Calu3 (cell line): ENCODE measurements at regions not wholly inside any gene's neighbourhood (a gene's known extent, or its start where the extent isn't known, plus 50 kb on each side); places are given as distances from the start of the nearest gene placed in this dataset.

ENCODE experiments used
- BruUV-seq: library from RNA; stranded (reverse); fragments of 400-500 nt; replicated peaks from 2 replicates; lab custom pipeline; 2021; lab: Mats Ljungman, UMichigan
- CTCF ChIA-PET: fragments of 300-600 bp; sonication (Branson Sonifier 250); formaldehyde crosslinking; loops from one replicate; lab custom pipeline; 2022; ENCODE audit warnings: antibody characterized with exemption; lab: Charles Lee
- DNase-seq: peaks from one replicate; pipeline ENCODE4 v3.0.0; 2022
- H3K27ac Mint-ChIP-seq: one replicate; pipeline ENCODE4 v1.8.0; 2022; ENCODE audit warnings: mixed read lengths; ENCODE audit not compliant: unreplicated experiment
- H3K27me3 Mint-ChIP-seq: one replicate; pipeline ENCODE4 v1.8.0; 2022; ENCODE audit warnings: mixed read lengths; ENCODE audit not compliant: unreplicated experiment
- H3K36me3 Mint-ChIP-seq: one replicate; pipeline ENCODE4 v1.8.0; 2022; ENCODE audit warnings: mild to moderate bottlenecking, moderate library complexity, mixed read lengths; ENCODE audit not compliant: insufficient read depth, unreplicated experiment
- H3K4me1 Mint-ChIP-seq: one replicate; pipeline ENCODE4 v1.8.0; 2022; ENCODE audit warnings: mild to moderate bottlenecking, low read depth, mixed read lengths; ENCODE audit not compliant: unreplicated experiment
- H3K4me3 Mint-ChIP-seq: one replicate; pipeline ENCODE4 v1.8.0; 2022; ENCODE audit warnings: mild to moderate bottlenecking, low read depth, moderate library complexity, mixed read lengths; ENCODE audit not compliant: unreplicated experiment
- H3K9me3 Mint-ChIP-seq: one replicate; pipeline ENCODE4 v1.8.0; 2022; ENCODE audit warnings: low read depth, mixed read lengths; ENCODE audit not compliant: unreplicated experiment
- CTCF ChIP-seq: fragments of 200-600 bp; IDR thresholded peaks from one replicate; pipeline ENCODE4 v1.8.0; 2022; ENCODE audit warnings: antibody characterized with exemption; ENCODE audit not compliant: unreplicated experiment
- intact Hi-C: fragments of 100-400 bp; cut with micrococcal nuclease; formaldehyde crosslinking; loops from one replicate; pipeline ENCODE4 v1.10.0; 2022; ENCODE audit not compliant: unreplicated experiment

- Mint-ChIP-seq H3K4me3 (no peak overlapping the region), H3K9me3 (peaks cover 14% of the 10 kb centered on the region), H3K27me3 (no peaks in the 10 kb centered on the region), H3K36me3 (no peaks in the 10 kb centered on the region), H3K27ac (no peak overlapping the region), H3K4me1 (no peaks in the 10 kb centered on the region)
- no TSS peak for BruUV-seq
- CTCF ChIA-PET: no interaction called here
- no peak for DNase-seq
- intact Hi-C loops: no loop called here
- TF ChIP-seq CTCF: no peak
These were observed 618.2 kb upstream of the ZNF717 start for GRCh38 chr3:76403556-76403955.

GRCh38 chr3:76405196-76405595, 619.8 kb upstream of the ZNF717 start:
- intact Hi-C loops: no loop called here
- H3K4me1 Mint-ChIP-seq: no peaks in the 10 kb centered on the region
- H3K27ac Mint-ChIP-seq: no peak overlapping the region
- BruUV-seq: no TSS peak
- no peaks in the 10 kb centered on the region for H3K27me3 Mint-ChIP-seq
- no peak for TF ChIP-seq CTCF
- no peak for DNase-seq
- CTCF ChIA-PET: no interaction called here
- H3K4me3 Mint-ChIP-seq: no peak overlapping the region
- no peaks in the 10 kb centered on the region for H3K36me3 Mint-ChIP-seq
- H3K9me3 Mint-ChIP-seq: peaks cover 14% of the 10 kb centered on the region

GRCh38 chr3:76410762-76411281, 625.5 kb upstream of the ZNF717 start:
- Mint-ChIP-seq H3K4me1 (no peaks in the 10 kb centered on the region), H3K4me3 (no peak overlapping the region), H3K27ac (no peak overlapping the region), H3K9me3 (peaks cover 10% of the 10 kb centered on the region), H3K36me3 (no peaks in the 10 kb centered on the region), H3K27me3 (no peaks in the 10 kb centered on the region)
- CTCF ChIA-PET: no interaction called here
- DNase-seq: no peak
- no TSS peak for BruUV-seq
- no peak for TF ChIP-seq CTCF
- intact Hi-C loops: no loop called here

GRCh38 chr3:76415384-76415783, 624.5 kb upstream of the ROBO2 start:
- CTCF ChIA-PET: no interaction called here
- H3K27me3 Mint-ChIP-seq: no peaks in the 10 kb centered on the region
- DNase-seq: no peak
- no TSS peak for BruUV-seq
- intact Hi-C loops: no loop called here
- H3K36me3 Mint-ChIP-seq: no peaks in the 10 kb centered on the region
- peaks cover 6% of the 10 kb centered on the region for H3K9me3 Mint-ChIP-seq
- TF ChIP-seq CTCF: no peak
- no peak overlapping the region for H3K4me3 Mint-ChIP-seq
- H3K27ac Mint-ChIP-seq: no peak overlapping the region
- no peaks in the 10 kb centered on the region for H3K4me1 Mint-ChIP-seq
